ENCODE measurements at regions not wholly inside any gene's neighbourhood (a gene's known extent, or its start where the extent isn't known, plus 50 kb on each side); places are given as distances from the start of the nearest gene placed in this dataset.

GRCh38 chr12:92337128-92337527, 191.5 kb upstream of the BTG1 start:
- no peaks in the 10 kb centered on the region for H3F3A ChIP-seq (ENCODE audit: insufficient read depth, low read length)
- no peak for DNase-seq
- H3K27me3 ChIP-seq (replicated peaks; ENCODE audit: insufficient read depth, low read length): no peaks in the 10 kb centered on the region

GRCh38 chr12:92336641-92337040, 191.0 kb upstream of the BTG1 start:
- no peak for DNase-seq
- H3K4me2 ChIP-seq (ENCODE audit: low read depth, low read length): no peak overlapping the region
- no peaks in the 10 kb centered on the region for H3K27me3 ChIP-seq (replicated peaks; ENCODE audit: insufficient read depth, low read length)

More at GRCh38 chr12:92337128-92337527, 191.5 kb upstream of the BTG1 start:
- Histone ChIP-seq H3K9me2 (replicated peaks; ENCODE audit: insufficient read depth, low read length) (no peaks in the 10 kb centered on the region), H3K9me3 (replicated peaks; ENCODE audit: insufficient read depth, low read length) (no peaks in the 10 kb centered on the region), H3K9ac (ENCODE audit: low read length) (no peak overlapping the region), H3K4me3 (ENCODE audit: low read length) (no peak overlapping the region), H4K20me1 (ENCODE audit: insufficient read depth, low read length) (no peaks in the 10 kb centered on the region), H3K4me1 (ENCODE audit: low read length) (peaks cover 4% of the 10 kb centered on the region; the same call in 1 of the 2 replicates), H3K4me2 (ENCODE audit: low read depth, low read length) (no peak overlapping the region), H3K27ac (ENCODE audit: low read length) (no peak overlapping the region), H2AFZ (ENCODE audit: low read length) (no peak overlapping the region), H3K36me3 (replicated peaks; ENCODE audit: insufficient read depth, low read length) (no peaks in the 10 kb centered on the region), H3K79me2 (ENCODE audit: low read length) (no peaks in the 10 kb centered on the region)
- TF ChIP-seq EZH2 (optimal IDR thresholded peaks at IDR 0.05; ENCODE audit: low read depth, low read length): no peak
- no peak for TF ChIP-seq EZH2phosphoT487 (IDR thresholded peaks at IDR 0.05; ENCODE audit: low read length)
- TF ChIP-seq CTCF (IDR thresholded peaks at IDR 0.05; ENCODE audit: low read length): no peak

GRCh38 chr12:92335831-92336230, 190.2 kb upstream of the BTG1 start:
- H3K27ac ChIP-seq (ENCODE audit: low read length): no peak overlapping the region
- H3K36me3 ChIP-seq (replicated peaks; ENCODE audit: insufficient read depth, low read length): no peaks in the 10 kb centered on the region
- no peak overlapping the region for H3K4me2 ChIP-seq (ENCODE audit: low read depth, low read length)
- H3K4me3 ChIP-seq (ENCODE audit: low read length): no peak overlapping the region
- TF ChIP-seq CTCF (IDR thresholded peaks at IDR 0.05; ENCODE audit: low read length) (no peak), EZH2phosphoT487 (IDR thresholded peaks at IDR 0.05; ENCODE audit: low read length) (no peak), EZH2 (optimal IDR thresholded peaks at IDR 0.05; ENCODE audit: low read depth, low read length) (no peak)
- H3K9me2 ChIP-seq (replicated peaks; ENCODE audit: insufficient read depth, low read length): no peaks in the 10 kb centered on the region
- no peaks in the 10 kb centered on the region for H3K9me3 ChIP-seq (replicated peaks; ENCODE audit: insufficient read depth, low read length)
- no peak overlapping the region for H2AFZ ChIP-seq (ENCODE audit: low read length)
- DNase-seq: no peak
- H4K20me1 ChIP-seq (ENCODE audit: insufficient read depth, low read length): no peaks in the 10 kb centered on the region
- H3K79me2 ChIP-seq (ENCODE audit: low read length): no peaks in the 10 kb centered on the region
- no peak overlapping the region for H3K9ac ChIP-seq (ENCODE audit: low read length)
- no peaks in the 10 kb centered on the region for H3F3A ChIP-seq (ENCODE audit: insufficient read depth, low read length)
- no peaks in the 10 kb centered on the region for H3K27me3 ChIP-seq (replicated peaks; ENCODE audit: insufficient read depth, low read length)
- peaks cover 4% of the 10 kb centered on the region; the same call in 1 of the 2 replicates for H3K4me1 ChIP-seq (ENCODE audit: low read length)

More at GRCh38 chr12:92336641-92337040, 191.0 kb upstream of the BTG1 start:
- no peaks in the 10 kb centered on the region for H3K9me3 ChIP-seq (replicated peaks; ENCODE audit: insufficient read depth, low read length)
- H3K9ac ChIP-seq (ENCODE audit: low read length): no peak overlapping the region
- H3K79me2 ChIP-seq (ENCODE audit: low read length): no peaks in the 10 kb centered on the region
- H3K4me3 ChIP-seq (ENCODE audit: low read length): no peak overlapping the region
- H3K36me3 ChIP-seq (replicated peaks; ENCODE audit: insufficient read depth, low read length): no peaks in the 10 kb centered on the region
- H3K4me1 ChIP-seq (ENCODE audit: low read length): peaks cover 4% of the 10 kb centered on the region; the same call in 1 of the 2 replicates
- H4K20me1 ChIP-seq (ENCODE audit: insufficient read depth, low read length): no peaks in the 10 kb centered on the region
- no peak overlapping the region for H2AFZ ChIP-seq (ENCODE audit: low read length)
- no peak overlapping the region for H3K27ac ChIP-seq (ENCODE audit: low read length)
- no peaks in the 10 kb centered on the region for H3K9me2 ChIP-seq (replicated peaks; ENCODE audit: insufficient read depth, low read length)
- H3F3A ChIP-seq (ENCODE audit: insufficient read depth, low read length): no peaks in the 10 kb centered on the region
- TF ChIP-seq EZH2phosphoT487 (IDR thresholded peaks at IDR 0.05; ENCODE audit: low read length): no peak
- no peak for TF ChIP-seq EZH2 (optimal IDR thresholded peaks at IDR 0.05; ENCODE audit: low read depth, low read length)
- TF ChIP-seq CTCF (IDR thresholded peaks at IDR 0.05; ENCODE audit: low read length): no peak
